Neural cell (in vitro differentiated cells): ENCODE measurements at regions not wholly inside any gene's neighbourhood (a gene's known extent, or its start where the extent isn't known, plus 50 kb on each side); places are given as distances from the start of the nearest gene placed in this dataset.

ENCODE experiments used
- H2AFZ ChIP-seq: fragments of 200-600, 300-800 bp; sonication (generic), shearing (Covaris generic); 2 replicates; pipeline ENCODE4 v1.6.0; 2014; ENCODE audit warnings: low read depth, mild to moderate bottlenecking, antibody characterized with exemption, low read length, moderate library complexity
- H3F3A ChIP-seq: fragments of 200-600 bp; shearing (Covaris generic); 2 replicates; pipeline ENCODE4 v1.6.1; 2016; ENCODE audit warnings: mild to moderate bottlenecking, moderate library complexity, mixed read lengths, antibody characterized with exemption, low read length; ENCODE audit not compliant: insufficient read depth, poor library complexity, severe bottlenecking
- H3K27ac ChIP-seq: fragments of 200-600, 300-800 bp; sonication (generic), shearing (Covaris generic); 2 replicates; pipeline ENCODE4 v1.5.1; 2014; ENCODE audit warnings: mild to moderate bottlenecking, low read length, moderate library complexity
- H3K27me3 ChIP-seq: fragments of 300-800, 200-600 bp; sonication (generic), shearing (Covaris generic); 2 replicates; pipeline ENCODE4 v1.6.0; 2014; ENCODE audit warnings: mild to moderate bottlenecking, low read depth, low read length, moderate library complexity; ENCODE audit not compliant: insufficient read depth
- H3K36me3 ChIP-seq: fragments of 300-800, 200-600 bp; sonication (generic), shearing (Covaris generic); 2 replicates; pipeline ENCODE4 v1.5.1; 2014; ENCODE audit warnings: mild to moderate bottlenecking, antibody characterized with exemption, low read length, moderate library complexity; ENCODE audit not compliant: insufficient read depth
- H3K4me2 ChIP-seq: fragments of 300-800, 200-600 bp; sonication (generic), shearing (Covaris generic); 2 replicates; pipeline ENCODE4 v1.6.0; 2014; ENCODE audit warnings: mild to moderate bottlenecking, low read length
- H3K4me3 ChIP-seq: fragments of 300-800, 200-600 bp; sonication (generic), shearing (Covaris generic); 2 replicates; pipeline ENCODE4 v1.5.1; 2014; ENCODE audit warnings: mild to moderate bottlenecking, low read length, moderate library complexity
- H3K79me2 ChIP-seq: fragments of 200-600 bp; shearing (Covaris generic); replicated peaks from 2 replicates; pipeline ENCODE4 v1.6.0; 2014; ENCODE audit warnings: mild to moderate bottlenecking, low read length, moderate library complexity; ENCODE audit not compliant: insufficient read depth
- H3K9ac ChIP-seq: fragments of 300-800, 200-600 bp; sonication (generic), shearing (Covaris generic); 2 replicates; pipeline ENCODE4 v1.6.1; 2016; ENCODE audit warnings: mild to moderate bottlenecking, low read length, mixed read lengths
- H3K9me2 ChIP-seq: fragments of 200-600 bp; shearing (Covaris generic); 2 replicates; pipeline ENCODE4 v1.6.1; 2016; ENCODE audit warnings: mild to moderate bottlenecking, low read length, mixed read lengths; ENCODE audit not compliant: insufficient read depth
- H3K9me3 ChIP-seq: fragments of 200-600, 300-800 bp; sonication (generic), shearing (Covaris generic); 2 replicates; pipeline ENCODE4 v1.6.1; 2016; ENCODE audit warnings: mild to moderate bottlenecking, mixed run types, low read length, moderate library complexity, mixed read lengths
- H4K20me1 ChIP-seq: fragments of 200-600 bp; shearing (Covaris generic); 2 replicates; pipeline ENCODE4 v1.6.1; 2016; ENCODE audit warnings: mild to moderate bottlenecking, mixed run types; ENCODE audit not compliant: insufficient read depth
- EZH2 ChIP-seq: fragments of 200-600, 300-800 bp; shearing (Covaris generic), sonication (generic); IDR thresholded peaks from 2 replicates; pipeline ENCODE4 v1.6.1; 2014; ENCODE audit warnings: antibody characterized with exemption, low read length, borderline replicate concordance, mild to moderate bottlenecking; ENCODE audit not compliant: insufficient read depth, poor library complexity, severe bottlenecking
- POLR2AphosphoS5 ChIP-seq: IDR thresholded peaks from 2 replicates; pipeline ENCODE4 v1.6.1; 2012
- RAD21 ChIP-seq: fragments of 450-650 bp; conservative IDR thresholded peaks from 2 replicates; pipeline ENCODE4 v1.6.1; 2014; ENCODE audit warnings: antibody characterized with exemption, mild to moderate bottlenecking, moderate library complexity
- SMC3 ChIP-seq: fragments of 450-650 bp; conservative IDR thresholded peaks from 2 replicates; pipeline ENCODE4 v1.6.1; 2014; ENCODE audit warnings: antibody characterized with exemption, mild to moderate bottlenecking, moderate library complexity; ENCODE audit not compliant: poor library complexity
- TAF1 ChIP-seq: IDR thresholded peaks from 2 replicates; pipeline ENCODE4 v1.6.1; 2012; ENCODE audit warnings: low read depth
- TF ChIP-seq, protein P1 (sequence below): IDR thresholded peaks from 2 replicates; pipeline ENCODE4 v1.6.1; 2012; ENCODE audit warnings: borderline replicate concordance
- TF ChIP-seq, protein P2 (sequence below): fragments of 450-650 bp; IDR thresholded peaks from 2 replicates; pipeline ENCODE4 v1.5.1; 2014; ENCODE audit warnings: antibody characterized with exemption, mild to moderate bottlenecking, moderate library complexity; ENCODE audit not compliant: poor library complexity, severe bottlenecking

DNA sequence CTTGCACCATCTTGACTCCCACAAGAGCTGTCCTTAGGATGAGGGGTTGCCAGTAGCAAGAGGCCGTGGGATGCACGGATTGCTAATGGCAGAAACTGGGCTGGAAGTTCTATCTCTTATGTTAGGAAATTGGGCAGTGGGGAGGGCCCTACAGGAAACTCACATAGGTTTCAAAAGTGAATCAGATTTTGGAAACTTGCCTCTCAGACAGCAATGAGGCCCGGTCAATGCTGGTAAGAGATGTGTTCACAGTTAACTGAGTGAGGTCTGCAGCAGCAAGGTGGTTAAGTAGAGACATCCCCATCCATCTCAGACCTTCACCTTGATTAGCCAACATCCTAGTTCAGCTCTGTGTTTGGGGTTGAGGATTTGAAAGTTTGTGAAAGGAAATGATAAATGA, 164.7 kb downstream of the ABCA8 start:
- no peaks in the 10 kb centered on the region for H3K36me3 ChIP-seq
- no peaks in the 10 kb centered on the region for H4K20me1 ChIP-seq
- H3K27ac ChIP-seq = no peak overlapping the region
- H3K4me2 ChIP-seq = no peak overlapping the region
- no peaks in the 10 kb centered on the region for H3K79me2 ChIP-seq
- H3K9ac ChIP-seq = no peak overlapping the region
- no peaks in the 10 kb centered on the region for H3K9me3 ChIP-seq
- no peaks in the 10 kb centered on the region for H3K9me2 ChIP-seq
- TF ChIP-seq EZH2 = no peak
- TF ChIP-seq TAF1 = no peak
- TF ChIP-seq, protein P1, sequence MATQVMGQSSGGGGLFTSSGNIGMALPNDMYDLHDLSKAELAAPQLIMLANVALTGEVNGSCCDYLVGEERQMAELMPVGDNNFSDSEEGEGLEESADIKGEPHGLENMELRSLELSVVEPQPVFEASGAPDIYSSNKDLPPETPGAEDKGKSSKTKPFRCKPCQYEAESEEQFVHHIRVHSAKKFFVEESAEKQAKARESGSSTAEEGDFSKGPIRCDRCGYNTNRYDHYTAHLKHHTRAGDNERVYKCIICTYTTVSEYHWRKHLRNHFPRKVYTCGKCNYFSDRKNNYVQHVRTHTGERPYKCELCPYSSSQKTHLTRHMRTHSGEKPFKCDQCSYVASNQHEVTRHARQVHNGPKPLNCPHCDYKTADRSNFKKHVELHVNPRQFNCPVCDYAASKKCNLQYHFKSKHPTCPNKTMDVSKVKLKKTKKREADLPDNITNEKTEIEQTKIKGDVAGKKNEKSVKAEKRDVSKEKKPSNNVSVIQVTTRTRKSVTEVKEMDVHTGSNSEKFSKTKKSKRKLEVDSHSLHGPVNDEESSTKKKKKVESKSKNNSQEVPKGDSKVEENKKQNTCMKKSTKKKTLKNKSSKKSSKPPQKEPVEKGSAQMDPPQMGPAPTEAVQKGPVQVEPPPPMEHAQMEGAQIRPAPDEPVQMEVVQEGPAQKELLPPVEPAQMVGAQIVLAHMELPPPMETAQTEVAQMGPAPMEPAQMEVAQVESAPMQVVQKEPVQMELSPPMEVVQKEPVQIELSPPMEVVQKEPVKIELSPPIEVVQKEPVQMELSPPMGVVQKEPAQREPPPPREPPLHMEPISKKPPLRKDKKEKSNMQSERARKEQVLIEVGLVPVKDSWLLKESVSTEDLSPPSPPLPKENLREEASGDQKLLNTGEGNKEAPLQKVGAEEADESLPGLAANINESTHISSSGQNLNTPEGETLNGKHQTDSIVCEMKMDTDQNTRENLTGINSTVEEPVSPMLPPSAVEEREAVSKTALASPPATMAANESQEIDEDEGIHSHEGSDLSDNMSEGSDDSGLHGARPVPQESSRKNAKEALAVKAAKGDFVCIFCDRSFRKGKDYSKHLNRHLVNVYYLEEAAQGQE = no peak
- TF ChIP-seq RAD21 = no peak
- TF ChIP-seq, protein P2, sequence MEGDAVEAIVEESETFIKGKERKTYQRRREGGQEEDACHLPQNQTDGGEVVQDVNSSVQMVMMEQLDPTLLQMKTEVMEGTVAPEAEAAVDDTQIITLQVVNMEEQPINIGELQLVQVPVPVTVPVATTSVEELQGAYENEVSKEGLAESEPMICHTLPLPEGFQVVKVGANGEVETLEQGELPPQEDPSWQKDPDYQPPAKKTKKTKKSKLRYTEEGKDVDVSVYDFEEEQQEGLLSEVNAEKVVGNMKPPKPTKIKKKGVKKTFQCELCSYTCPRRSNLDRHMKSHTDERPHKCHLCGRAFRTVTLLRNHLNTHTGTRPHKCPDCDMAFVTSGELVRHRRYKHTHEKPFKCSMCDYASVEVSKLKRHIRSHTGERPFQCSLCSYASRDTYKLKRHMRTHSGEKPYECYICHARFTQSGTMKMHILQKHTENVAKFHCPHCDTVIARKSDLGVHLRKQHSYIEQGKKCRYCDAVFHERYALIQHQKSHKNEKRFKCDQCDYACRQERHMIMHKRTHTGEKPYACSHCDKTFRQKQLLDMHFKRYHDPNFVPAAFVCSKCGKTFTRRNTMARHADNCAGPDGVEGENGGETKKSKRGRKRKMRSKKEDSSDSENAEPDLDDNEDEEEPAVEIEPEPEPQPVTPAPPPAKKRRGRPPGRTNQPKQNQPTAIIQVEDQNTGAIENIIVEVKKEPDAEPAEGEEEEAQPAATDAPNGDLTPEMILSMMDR = no peak
- H2AFZ ChIP-seq = no peak overlapping the region
- H3F3A ChIP-seq = no peaks in the 10 kb centered on the region
- no peak overlapping the region for H3K4me3 ChIP-seq
- H3K27me3 ChIP-seq = no peaks in the 10 kb centered on the region

DNA sequence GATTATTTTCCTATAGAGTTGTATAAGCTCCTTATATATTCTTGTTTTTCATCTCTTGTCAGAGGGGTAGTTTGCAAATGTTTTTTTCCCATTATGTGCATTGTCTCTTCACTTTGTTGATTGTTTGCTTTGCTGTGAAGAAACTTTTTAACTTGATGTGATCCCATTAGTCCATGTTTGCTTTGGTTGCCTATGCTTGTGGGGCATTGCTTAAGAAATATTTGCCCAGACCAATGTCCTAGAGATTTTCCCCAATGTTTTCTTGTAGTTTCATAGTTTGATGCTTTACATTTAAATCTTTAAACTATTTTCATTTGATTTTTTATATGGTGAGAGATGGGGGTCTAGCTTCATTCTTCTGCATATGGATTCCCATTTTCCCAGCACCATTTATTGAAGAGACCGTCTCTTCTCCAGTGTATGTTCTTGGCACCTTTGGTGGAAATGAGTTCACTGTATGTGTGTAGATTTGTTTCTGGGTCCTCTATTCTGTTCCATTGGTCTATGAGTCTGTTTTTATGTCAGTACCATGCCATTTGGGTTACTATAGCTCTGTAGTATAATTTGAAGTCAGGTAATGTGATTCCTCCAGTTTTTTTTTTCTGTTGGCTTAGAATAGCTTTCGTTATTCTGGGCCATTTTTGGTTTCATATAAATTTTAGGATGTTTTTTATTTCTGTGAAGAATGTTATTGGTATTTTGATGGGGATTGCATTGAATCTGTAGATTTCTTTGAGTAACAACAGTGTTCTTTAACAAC, 165.8 kb downstream of the ABCA8 start:
- H3K4me2 ChIP-seq = no peak overlapping the region
- H3F3A ChIP-seq = no peaks in the 10 kb centered on the region
- no peaks in the 10 kb centered on the region for H3K9me2 ChIP-seq
- no peak overlapping the region for H3K27ac ChIP-seq
- H3K4me3 ChIP-seq = no peak overlapping the region
- H3K79me2 ChIP-seq = no peaks in the 10 kb centered on the region
- no peak overlapping the region for H3K9ac ChIP-seq
- no peaks in the 10 kb centered on the region for H3K36me3 ChIP-seq
- TF ChIP-seq SMC3 (no peak), TAF1 (no peak), RAD21 (no peak), POLR2AphosphoS5 (no peak)
- H2AFZ ChIP-seq = no peak overlapping the region
- no peaks in the 10 kb centered on the region for H3K9me3 ChIP-seq
- no peaks in the 10 kb centered on the region for H4K20me1 ChIP-seq
- H3K27me3 ChIP-seq = no peaks in the 10 kb centered on the region
